Uterus (tissue), 2 donors: ENCODE measurements at regions not wholly inside any gene's neighbourhood (a gene's known extent, or its start where the extent isn't known, plus 50 kb on each side); places are given as distances from the start of the nearest gene placed in this dataset.

Source experiments
- POLR2A ChIP-seq, 2 donors: fragments of 450-650 bp; IDR thresholded peaks; one replicate each; pipeline ENCODE4 v1.6.1; 2016; ENCODE audit warnings: antibody characterized with exemption in 2 of 2, mild to moderate bottlenecking in 1 of 2, moderate library complexity in 1 of 2
- TF ChIP-seq, protein P1 (sequence below), 4 experiments: fragments of 200-600 bp in 2 of 4; fragments of 450-650 bp in 2 of 4; sonication (generic) in 2 of 4; IDR thresholded peaks; one replicate each; pipeline ENCODE4 v1.5.1; 2016 to 2019; ENCODE audit warnings: antibody characterized with exemption in 4 of 4, mild to moderate bottlenecking in 2 of 4, moderate library complexity in 1 of 4

- no peak for TF ChIP-seq POLR2A (IDR thresholded peaks at IDR 0.05)
- TF ChIP-seq, protein P1, sequence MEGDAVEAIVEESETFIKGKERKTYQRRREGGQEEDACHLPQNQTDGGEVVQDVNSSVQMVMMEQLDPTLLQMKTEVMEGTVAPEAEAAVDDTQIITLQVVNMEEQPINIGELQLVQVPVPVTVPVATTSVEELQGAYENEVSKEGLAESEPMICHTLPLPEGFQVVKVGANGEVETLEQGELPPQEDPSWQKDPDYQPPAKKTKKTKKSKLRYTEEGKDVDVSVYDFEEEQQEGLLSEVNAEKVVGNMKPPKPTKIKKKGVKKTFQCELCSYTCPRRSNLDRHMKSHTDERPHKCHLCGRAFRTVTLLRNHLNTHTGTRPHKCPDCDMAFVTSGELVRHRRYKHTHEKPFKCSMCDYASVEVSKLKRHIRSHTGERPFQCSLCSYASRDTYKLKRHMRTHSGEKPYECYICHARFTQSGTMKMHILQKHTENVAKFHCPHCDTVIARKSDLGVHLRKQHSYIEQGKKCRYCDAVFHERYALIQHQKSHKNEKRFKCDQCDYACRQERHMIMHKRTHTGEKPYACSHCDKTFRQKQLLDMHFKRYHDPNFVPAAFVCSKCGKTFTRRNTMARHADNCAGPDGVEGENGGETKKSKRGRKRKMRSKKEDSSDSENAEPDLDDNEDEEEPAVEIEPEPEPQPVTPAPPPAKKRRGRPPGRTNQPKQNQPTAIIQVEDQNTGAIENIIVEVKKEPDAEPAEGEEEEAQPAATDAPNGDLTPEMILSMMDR (IDR thresholded peaks at IDR 0.05): no peak
Observed at GRCh38 chr5:163269624-163270023, 167.8 kb upstream of the CCNG1 start.
